HCT116 (cell line): ENCODE measurements at regions not wholly inside any gene's neighbourhood (a gene's known extent, or its start where the extent isn't known, plus 50 kb on each side); places are given as distances from the start of the nearest gene placed in this dataset.

Experiments
- ATAC-seq: fragments of 200-7000 bp; cut with Tn5 transposase; 2 replicates; pipeline ENCODE4 v1.9.1; 2020; ENCODE audit warnings: mild to moderate bottlenecking, moderate library complexity
- BruUV-seq: library from RNA; stranded (reverse); fragments of 400-500 nt; replicated peaks from 2 replicates; lab custom pipeline; 2021; lab: Mats Ljungman, UMichigan
- CTCF ChIA-PET: fragments of 300-600 bp; sonication (Branson Sonifier 250); formaldehyde crosslinking; loops from one replicate; lab custom pipeline; 2021; ENCODE audit warnings: antibody characterized with exemption; lab: Charles Lee
- POLR2A ChIA-PET: fragments of 300-600, 350-600 bp; sonication (Branson Sonifier 250); formaldehyde crosslinking; loops from one replicate; lab custom pipeline; 2021; ENCODE audit warnings: antibody characterized with exemption; lab: Charles Lee
- RAD21 ChIA-PET, 2 experiments: fragments of 300-600 bp; sonication (Branson Sonifier 250); formaldehyde crosslinking; loops; one replicate each; lab custom pipeline; 2023; ENCODE audit warnings: low total read pairs in 2 of 2; ENCODE audit not compliant: uncharacterized antibody in 2 of 2, unreplicated experiment in 2 of 2, low non-redundant PET in 1 of 2; lab: Charles Lee
- DNase-seq: peaks from one replicate; pipeline ENCODE4 v3.0.0-alpha.2; 2010; ENCODE audit warnings: low read depth, low spot score
- H2AFZ ChIP-seq: fragments of 200-600 bp; shearing (Covaris generic), sonication (generic); 2 replicates; pipeline ENCODE4 v1.6.1; 2017; ENCODE audit warnings: low read depth, mixed run types, mixed read lengths, antibody characterized with exemption, low read length; ENCODE audit not compliant: poor library complexity, severe bottlenecking
- H3K27ac ChIP-seq: 2 replicates; pipeline ENCODE4 v1.5.1; 2012; ENCODE audit warnings: low read depth, low read length
- H3K27me3 ChIP-seq: fragments of 200-600 bp; sonication (generic); 2 replicates; pipeline ENCODE4 v1.6.1; 2016; ENCODE audit warnings: mixed run types, low read length, mixed read lengths; ENCODE audit not compliant: insufficient read depth
- H3K36me3 ChIP-seq, 2 experiments: fragments of 200-500 bp in 1 of 2; fragments of 200-600 bp in 1 of 2; sonication (Bioruptor generic) in 1 of 2; sonication (generic) in 1 of 2; 2 replicates each; pipeline versions ENCODE4 v1.5.1 to v1.6.1; 2014 to 2016; ENCODE audit warnings: low read length in 2 of 2, inconsistent platforms in 1 of 2, mixed read lengths in 1 of 2, mixed run types in 1 of 2; ENCODE audit not compliant: insufficient read depth in 2 of 2, control insufficient read depth in 1 of 2
- H3K4me1 ChIP-seq, 2 experiments: fragments of 200-600 bp in 1 of 2; sonication (generic) in 1 of 2; 2 replicates each; pipeline versions ENCODE4 v1.5.1 to v1.6.1; 2012 to 2017; ENCODE audit warnings: low read length in 2 of 2, inconsistent platforms in 1 of 2, mild to moderate bottlenecking in 1 of 2, mixed read lengths in 1 of 2, mixed run types in 1 of 2, moderate library complexity in 1 of 2; ENCODE audit not compliant: insufficient read depth in 2 of 2, control insufficient read depth in 1 of 2
- H3K4me2 ChIP-seq: fragments of 200-600 bp; sonication (generic); 2 replicates; pipeline ENCODE4 v1.6.1; 2017; ENCODE audit warnings: mixed run types, low read length, mixed read lengths
- H3K4me3 ChIP-seq, 2 experiments: fragments of 200-600 bp in 1 of 2; sonication (generic) in 1 of 2; replicated peaks in 1 of 2; 2 replicates each; pipeline ENCODE4 v1.5.1; 2011 to 2016; ENCODE audit warnings: low read length in 2 of 2, control low read depth in 1 of 2, low read depth in 1 of 2, mild to moderate bottlenecking in 1 of 2, mixed read lengths in 1 of 2, mixed run types in 1 of 2
- H3K79me2 ChIP-seq: fragments of 200-600 bp; sonication (generic); 2 replicates; pipeline ENCODE4 v1.6.1; 2017; ENCODE audit warnings: mild to moderate bottlenecking, mixed run types, low read length, moderate library complexity, mixed read lengths; ENCODE audit not compliant: insufficient read depth
- H3K9ac ChIP-seq: fragments of 200-600 bp; sonication (generic); 2 replicates; pipeline ENCODE4 v1.6.1; 2016; ENCODE audit warnings: low read length, mixed read lengths
- H3K9me2 ChIP-seq: fragments of 200-600 bp; sonication (generic), shearing (Covaris generic); 2 replicates; pipeline ENCODE4 v1.6.1; 2017; ENCODE audit warnings: mixed run types, mild to moderate bottlenecking, moderate library complexity; ENCODE audit not compliant: insufficient read depth
- H3K9me3 ChIP-seq, 2 experiments: fragments of 200-500 bp in 1 of 2; fragments of 200-600 bp in 1 of 2; sonication (Bioruptor generic) in 1 of 2; sonication (generic) in 1 of 2; 2 replicates each; pipeline ENCODE4 v1.6.1; 2014 to 2017; ENCODE audit warnings: low read length in 2 of 2, mixed read lengths in 2 of 2, inconsistent platforms in 1 of 2, low read depth in 1 of 2, mild to moderate bottlenecking in 1 of 2, mixed run types in 1 of 2, moderate library complexity in 1 of 2; ENCODE audit not compliant: control insufficient read depth in 1 of 2, insufficient read depth in 1 of 2
- H4K20me1 ChIP-seq: fragments of 200-600 bp; sonication (generic), shearing (Covaris generic); 2 replicates; pipeline ENCODE4 v1.6.1; 2017; ENCODE audit warnings: mixed run types, mild to moderate bottlenecking, moderate library complexity; ENCODE audit not compliant: insufficient read depth
- CBX3 ChIP-seq: IDR thresholded peaks from 2 replicates; pipeline ENCODE4 v1.6.1; 2012; ENCODE audit warnings: low read depth
- EGR1 ChIP-seq: IDR thresholded peaks from 2 replicates; pipeline ENCODE4 v1.6.1; 2012; ENCODE audit warnings: low read depth
- ELF1 ChIP-seq: IDR thresholded peaks from 2 replicates; pipeline ENCODE4 v1.6.1; 2012; ENCODE audit warnings: low read depth, borderline replicate concordance
- EZH2 ChIP-seq: fragments of 200-600 bp; sonication (generic); IDR thresholded peaks from 2 replicates; pipeline ENCODE4 v1.6.1; 2017; ENCODE audit warnings: antibody characterized with exemption, mixed run types
- FOSL1 ChIP-seq: IDR thresholded peaks from 2 replicates; pipeline ENCODE4 v1.6.1; 2012; ENCODE audit warnings: low read depth
- JUND ChIP-seq: IDR thresholded peaks from 2 replicates; pipeline ENCODE4 v1.6.1; 2012
- POLR2AphosphoS5 ChIP-seq: IDR thresholded peaks from 2 replicates; pipeline ENCODE4 v1.6.1; 2011; ENCODE audit warnings: mild to moderate bottlenecking, low read depth, low read length, moderate library complexity
- RAD21 ChIP-seq: IDR thresholded peaks from 2 replicates; pipeline ENCODE4 v1.6.1; 2012; ENCODE audit warnings: low read depth, mild to moderate bottlenecking
- SIN3A ChIP-seq: IDR thresholded peaks from 2 replicates; pipeline ENCODE4 v1.6.1; 2012; ENCODE audit warnings: low read depth
- SP1 ChIP-seq: IDR thresholded peaks from 2 replicates; pipeline ENCODE4 v1.6.1; 2012; ENCODE audit warnings: low read depth
- SRF ChIP-seq: IDR thresholded peaks from 2 replicates; pipeline ENCODE4 v1.6.1; 2012; ENCODE audit warnings: low read depth
- TCF7L2 ChIP-seq: IDR thresholded peaks from 2 replicates; pipeline ENCODE4 v1.7.0; 2011; ENCODE audit warnings: borderline replicate concordance, inconsistent platforms; ENCODE audit not compliant: insufficient read depth, insufficient read length; ENCODE audit errors: extremely low read depth
- YY1 ChIP-seq: IDR thresholded peaks from 2 replicates; pipeline ENCODE4 v1.6.1; 2011; ENCODE audit warnings: low read length, low read depth, moderate library complexity, mild to moderate bottlenecking; ENCODE audit not compliant: insufficient replicate concordance; ENCODE audit errors: extremely low read depth
- ZFX ChIP-seq: fragments of 450-650 bp; IDR thresholded peaks from 2 replicates; pipeline ENCODE4 v1.6.1; 2017
- intact Hi-C: fragments of 100-400 bp; cut with micrococcal nuclease; formaldehyde crosslinking; loops from 2 replicates; pipeline ENCODE4 v1.10.0; 2022
- TF ChIP-seq, protein P1 (sequence below), 3 experiments: fragments of 200-600 bp in 1 of 3; sonication (generic) in 1 of 3; IDR thresholded peaks in 2 of 3; conservative IDR thresholded peaks in 1 of 3; 2 replicates each; pipeline ENCODE4 v1.5.1; 2012 to 2017; ENCODE audit warnings: low read depth in 2 of 3, low read length in 2 of 3, antibody characterized with exemption in 1 of 3, borderline replicate concordance in 1 of 3, control low read depth in 1 of 3, mild to moderate bottlenecking in 1 of 3, mixed read lengths in 1 of 3, mixed run types in 1 of 3, moderate library complexity in 1 of 3; ENCODE audit not compliant: insufficient read depth in 1 of 3
- TF ChIP-seq, protein P2 (sequence below): IDR thresholded peaks from 2 replicates; pipeline ENCODE4 v1.6.1; 2012
- TF ChIP-seq, protein P3 (sequence below): IDR thresholded peaks from 2 replicates; pipeline ENCODE4 v1.6.1; 2011; ENCODE audit warnings: mild to moderate bottlenecking, low read length, moderate library complexity; ENCODE audit not compliant: insufficient replicate concordance; ENCODE audit errors: extremely low read depth

DNA sequence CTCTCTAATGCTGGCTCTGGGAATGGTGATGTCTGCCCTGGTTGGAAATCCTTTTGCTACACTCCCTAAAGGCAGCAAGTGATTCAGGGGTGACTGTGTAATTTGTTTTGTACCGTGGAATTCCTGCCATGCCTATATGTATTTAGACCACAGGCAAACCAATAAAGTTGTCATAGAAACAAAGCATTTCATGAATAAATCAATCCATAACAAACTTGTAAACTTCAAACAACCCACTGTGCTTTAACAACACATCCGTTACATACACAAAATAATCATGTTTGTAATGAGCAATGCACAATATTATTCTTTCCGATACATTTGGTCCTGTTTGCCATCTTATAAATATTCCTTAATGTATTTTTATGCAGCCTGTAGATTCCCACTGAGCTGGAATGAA, 330.3 kb upstream of the SNX7 start:
- Histone ChIP-seq H3K4me3 (no peak overlapping the region), H4K20me1 (no peaks in the 10 kb centered on the region), H3K9me3 (no peaks in the 10 kb centered on the region), H2AFZ (peak overlapping the region; percentile 3), H3K27me3 (no peaks in the 10 kb centered on the region), H3K36me3 (no peaks in the 10 kb centered on the region), H3K9me2 (no peaks in the 10 kb centered on the region), H3K27ac (no peak overlapping the region), H3K4me1 (peaks cover 2 to 3% of the 10 kb centered on the region in 2 experiments; a peak in 3 of 4 replicates), H3K9ac (no peak overlapping the region), H3K4me2 (no peak overlapping the region), H3K79me2 (no peaks in the 10 kb centered on the region)
- ChIA-PET POLR2A (no interaction called here), CTCF (no interaction called here), RAD21 (no interaction called here)
- BruUV-seq = no TSS peak
- intact Hi-C loops = no loop called here
- DNase-seq (no peak), ATAC-seq (no peak)
- TF ChIP-seq SIN3A = no peak
- TF ChIP-seq ZFX = no peak
- TF ChIP-seq FOSL1 = no peak
- TF ChIP-seq, protein P1, sequence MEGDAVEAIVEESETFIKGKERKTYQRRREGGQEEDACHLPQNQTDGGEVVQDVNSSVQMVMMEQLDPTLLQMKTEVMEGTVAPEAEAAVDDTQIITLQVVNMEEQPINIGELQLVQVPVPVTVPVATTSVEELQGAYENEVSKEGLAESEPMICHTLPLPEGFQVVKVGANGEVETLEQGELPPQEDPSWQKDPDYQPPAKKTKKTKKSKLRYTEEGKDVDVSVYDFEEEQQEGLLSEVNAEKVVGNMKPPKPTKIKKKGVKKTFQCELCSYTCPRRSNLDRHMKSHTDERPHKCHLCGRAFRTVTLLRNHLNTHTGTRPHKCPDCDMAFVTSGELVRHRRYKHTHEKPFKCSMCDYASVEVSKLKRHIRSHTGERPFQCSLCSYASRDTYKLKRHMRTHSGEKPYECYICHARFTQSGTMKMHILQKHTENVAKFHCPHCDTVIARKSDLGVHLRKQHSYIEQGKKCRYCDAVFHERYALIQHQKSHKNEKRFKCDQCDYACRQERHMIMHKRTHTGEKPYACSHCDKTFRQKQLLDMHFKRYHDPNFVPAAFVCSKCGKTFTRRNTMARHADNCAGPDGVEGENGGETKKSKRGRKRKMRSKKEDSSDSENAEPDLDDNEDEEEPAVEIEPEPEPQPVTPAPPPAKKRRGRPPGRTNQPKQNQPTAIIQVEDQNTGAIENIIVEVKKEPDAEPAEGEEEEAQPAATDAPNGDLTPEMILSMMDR (IDR thresholded peaks at IDR 0.05 in 2 of 3, conservative IDR thresholded peaks at IDR 0.05 in 1 of 3; ENCODE audit: borderline replicate concordance in 1 of 3, insufficient read depth in 1 of 3, low read depth in 2 of 3, low read length in 2 of 3) = no peak
- no peak for TF ChIP-seq RAD21
- no peak for TF ChIP-seq SRF
- TF ChIP-seq JUND = no peak
- no peak for TF ChIP-seq YY1
- no peak for TF ChIP-seq CBX3
- TF ChIP-seq EGR1 = no peak
- no peak for TF ChIP-seq ELF1
- no peak for TF ChIP-seq SP1
- TF ChIP-seq, protein P2, sequence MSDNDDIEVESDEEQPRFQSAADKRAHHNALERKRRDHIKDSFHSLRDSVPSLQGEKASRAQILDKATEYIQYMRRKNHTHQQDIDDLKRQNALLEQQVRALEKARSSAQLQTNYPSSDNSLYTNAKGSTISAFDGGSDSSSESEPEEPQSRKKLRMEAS = no peak
- TF ChIP-seq, protein P3, sequence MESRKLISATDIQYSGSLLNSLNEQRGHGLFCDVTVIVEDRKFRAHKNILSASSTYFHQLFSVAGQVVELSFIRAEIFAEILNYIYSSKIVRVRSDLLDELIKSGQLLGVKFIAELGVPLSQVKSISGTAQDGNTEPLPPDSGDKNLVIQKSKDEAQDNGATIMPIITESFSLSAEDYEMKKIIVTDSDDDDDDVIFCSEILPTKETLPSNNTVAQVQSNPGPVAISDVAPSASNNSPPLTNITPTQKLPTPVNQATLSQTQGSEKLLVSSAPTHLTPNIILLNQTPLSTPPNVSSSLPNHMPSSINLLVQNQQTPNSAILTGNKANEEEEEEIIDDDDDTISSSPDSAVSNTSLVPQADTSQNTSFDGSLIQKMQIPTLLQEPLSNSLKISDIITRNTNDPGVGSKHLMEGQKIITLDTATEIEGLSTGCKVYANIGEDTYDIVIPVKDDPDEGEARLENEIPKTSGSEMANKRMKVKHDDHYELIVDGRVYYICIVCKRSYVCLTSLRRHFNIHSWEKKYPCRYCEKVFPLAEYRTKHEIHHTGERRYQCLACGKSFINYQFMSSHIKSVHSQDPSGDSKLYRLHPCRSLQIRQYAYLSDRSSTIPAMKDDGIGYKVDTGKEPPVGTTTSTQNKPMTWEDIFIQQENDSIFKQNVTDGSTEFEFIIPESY = no peak
- no peak for TF ChIP-seq TCF7L2
- no peak for TF ChIP-seq POLR2AphosphoS5
- no peak for TF ChIP-seq EZH2
